Astrocyte (in vitro differentiated cells and primary cell): ENCODE measurements at regions not wholly inside any gene's neighbourhood (a gene's known extent, or its start where the extent isn't known, plus 50 kb on each side); places are given as distances from the start of the nearest gene placed in this dataset.

Experiments
- DNase-seq: peaks from one replicate; pipeline ENCODE4 v3.0.0-alpha.2; 2010; ENCODE audit warnings: low read depth
- FAIRE-seq: peaks from 2 replicates; lab custom pipeline; 2011; peaks lifted over from hg19 to GRCh38; lab: Jason Lieb, UNC
- H2AFZ ChIP-seq: 2 replicates; pipeline ENCODE4 v1.6.0; 2012; ENCODE audit warnings: low read depth, low read length, inconsistent platforms
- H3K27ac ChIP-seq: 2 replicates; pipeline ENCODE4 v1.5.1; 2011; ENCODE audit warnings: low read depth, low read length, inconsistent platforms
- H3K27me3 ChIP-seq: 2 replicates; pipeline ENCODE4 v1.6.0; 2011; ENCODE audit warnings: low read length, inconsistent platforms; ENCODE audit not compliant: insufficient read depth
- H3K36me3 ChIP-seq: 2 replicates; pipeline ENCODE4 v1.5.1; 2011; ENCODE audit warnings: low read length, inconsistent platforms; ENCODE audit not compliant: insufficient read depth
- H3K4me1 ChIP-seq: 2 replicates; pipeline ENCODE4 v1.5.1; 2011; ENCODE audit warnings: low read length, inconsistent platforms; ENCODE audit not compliant: insufficient read depth
- H3K4me2 ChIP-seq: 2 replicates; pipeline ENCODE4 v1.6.0; 2012; ENCODE audit warnings: low read length, inconsistent platforms
- H3K4me3 ChIP-seq: 2 replicates; pipeline ENCODE4 v1.5.1; 2011; ENCODE audit warnings: low read depth, mild to moderate bottlenecking, low read length, inconsistent platforms; ENCODE audit not compliant: insufficient read depth
- H3K79me2 ChIP-seq: 2 replicates; pipeline ENCODE4 v1.6.0; 2012; ENCODE audit warnings: mild to moderate bottlenecking, low read length, inconsistent platforms; ENCODE audit not compliant: insufficient read depth
- H3K9ac ChIP-seq: 2 replicates; pipeline ENCODE4 v1.6.0; 2012; ENCODE audit warnings: mild to moderate bottlenecking, low read length, inconsistent platforms
- H3K9me3 ChIP-seq: 2 replicates; pipeline ENCODE4 v1.5.1; 2012; ENCODE audit warnings: low read depth, mild to moderate bottlenecking, low read length, inconsistent platforms; ENCODE audit not compliant: insufficient read depth
- H4K20me1 ChIP-seq: 2 replicates; pipeline ENCODE4 v1.6.0; 2012; ENCODE audit warnings: low read length, inconsistent platforms; ENCODE audit not compliant: insufficient read depth
- H3K27ac Mint-ChIP-seq: one replicate; pipeline ENCODE4 v1.8.0; 2021; ENCODE audit warnings: mild to moderate bottlenecking, mixed read lengths; ENCODE audit not compliant: unreplicated experiment
- H3K27me3 Mint-ChIP-seq: one replicate; pipeline ENCODE4 v1.8.0; 2021; ENCODE audit warnings: low read depth, mixed read lengths; ENCODE audit not compliant: unreplicated experiment
- H3K36me3 Mint-ChIP-seq: one replicate; pipeline ENCODE4 v1.8.0; 2021; ENCODE audit warnings: low read depth, mixed read lengths; ENCODE audit not compliant: unreplicated experiment
- H3K4me1 Mint-ChIP-seq: one replicate; pipeline ENCODE4 v1.8.0; 2021; ENCODE audit warnings: low read depth, mixed read lengths; ENCODE audit not compliant: unreplicated experiment
- H3K4me3 Mint-ChIP-seq: one replicate; pipeline ENCODE4 v1.8.0; 2021; ENCODE audit warnings: mild to moderate bottlenecking, moderate library complexity, mixed read lengths; ENCODE audit not compliant: unreplicated experiment
- H3K9me3 Mint-ChIP-seq: one replicate; pipeline ENCODE4 v1.8.0; 2021; ENCODE audit warnings: mild to moderate bottlenecking, mixed read lengths; ENCODE audit not compliant: unreplicated experiment
- CTCF ChIP-seq: IDR thresholded peaks from 2 replicates; pipeline ENCODE4 v1.5.1; 2011; ENCODE audit warnings: low read depth, mild to moderate bottlenecking, inconsistent platforms, low read length, moderate library complexity; ENCODE audit not compliant: insufficient read depth
- EZH2 ChIP-seq: IDR thresholded peaks from 2 replicates; pipeline ENCODE4 v1.6.1; 2012; ENCODE audit warnings: mild to moderate bottlenecking, low read length, inconsistent platforms; ENCODE audit not compliant: insufficient read depth

GRCh38 chr2:67668538-67668937 is 271.4 kb downstream of the ETAA1 start:
- DNase-seq (no peak), FAIRE-seq (no peak)
- no peaks in the 10 kb centered on the region for H3K9me3 Mint-ChIP-seq
- Histone ChIP-seq H3K79me2 (no peaks in the 10 kb centered on the region), H3K27ac (no peak overlapping the region), H3K4me1 (no peaks in the 10 kb centered on the region), H3K9me3 (no peaks in the 10 kb centered on the region), H3K27me3 (no peaks in the 10 kb centered on the region), H2AFZ (no peak overlapping the region), H4K20me1 (peaks cover 6% of the 10 kb centered on the region), H3K4me3 (no peak overlapping the region), H3K9ac (no peak overlapping the region), H3K36me3 (no peaks in the 10 kb centered on the region), H3K4me2 (no peak overlapping the region)
- TF ChIP-seq CTCF = no peak
- TF ChIP-seq EZH2 = no peak
- no peak overlapping the region for H3K27ac Mint-ChIP-seq
- H3K4me3 Mint-ChIP-seq = no peak overlapping the region
- H3K36me3 Mint-ChIP-seq = no peaks in the 10 kb centered on the region
- peaks cover 1% of the 10 kb centered on the region for H3K27me3 Mint-ChIP-seq
- H3K4me1 Mint-ChIP-seq = peaks cover 2% of the 10 kb centered on the region

GRCh38 chr2:67669168-67669567 is 272.0 kb downstream of the ETAA1 start:
- no peak for FAIRE-seq

More at GRCh38 chr2:67669168-67669567, 272.0 kb downstream of the ETAA1 start:
- H3K4me1 Mint-ChIP-seq = peaks cover 2% of the 10 kb centered on the region
- Histone ChIP-seq H2AFZ (no peak overlapping the region), H3K4me2 (no peak overlapping the region), H3K36me3 (no peaks in the 10 kb centered on the region), H3K4me1 (no peaks in the 10 kb centered on the region), H3K79me2 (no peaks in the 10 kb centered on the region), H3K4me3 (no peak overlapping the region), H3K27me3 (no peaks in the 10 kb centered on the region), H3K9me3 (no peaks in the 10 kb centered on the region), H3K27ac (no peak overlapping the region), H3K9ac (no peak overlapping the region), H4K20me1 (peaks cover 6% of the 10 kb centered on the region)
- H3K27ac Mint-ChIP-seq = no peak overlapping the region
- H3K27me3 Mint-ChIP-seq = peaks cover 1% of the 10 kb centered on the region
- no peak overlapping the region for H3K4me3 Mint-ChIP-seq
- H3K36me3 Mint-ChIP-seq = no peaks in the 10 kb centered on the region
- no peak for DNase-seq
- H3K9me3 Mint-ChIP-seq = no peaks in the 10 kb centered on the region
- no peak for TF ChIP-seq CTCF
- TF ChIP-seq EZH2 = no peak
